NCI-H1694 treated with DMSO at 0.1 percent for 48 hours (cell line): ENCODE measurements at regions not wholly inside any gene's neighbourhood (a gene's known extent, or its start where the extent isn't known, plus 50 kb on each side); places are given as distances from the start of the nearest gene placed in this dataset.
"Not testable (repeated sequence)": the region's sequence is repeated elsewhere in the genome, so short reads cannot be mapped to it uniquely, and the experiment has no call there.

ENCODE experiments used
- DNase-seq: peaks from one replicate; lab custom pipeline; 2025; lab: John Stamatoyannopoulos, UW

GRCh38 chr1:187894349-187894748, 1065.6 kb downstream of the PLA2G4A start:
- DNase-seq: no peak

DNA sequence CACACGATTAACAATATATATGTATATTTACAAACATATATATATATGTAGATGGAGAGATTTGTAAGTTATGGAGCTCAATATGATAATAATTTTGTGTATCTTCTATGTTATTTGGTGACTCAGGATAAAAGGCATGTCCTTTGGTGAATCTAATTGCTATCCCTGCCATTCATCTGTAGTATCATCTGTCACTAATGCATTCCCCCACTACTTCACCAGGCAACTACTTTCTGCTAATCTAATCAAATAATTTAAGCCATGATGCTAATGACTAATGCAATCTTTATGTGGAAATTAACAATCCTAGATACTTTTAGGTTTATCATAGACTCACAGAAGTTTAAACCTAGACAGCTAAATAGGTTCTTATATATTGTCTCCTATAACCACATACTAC, 1074.5 kb downstream of the PLA2G4A start:
- no peak for DNase-seq

GRCh38 chr1:187909382-187909781, 1080.6 kb downstream of the PLA2G4A start:
- no peak for DNase-seq

DNA sequence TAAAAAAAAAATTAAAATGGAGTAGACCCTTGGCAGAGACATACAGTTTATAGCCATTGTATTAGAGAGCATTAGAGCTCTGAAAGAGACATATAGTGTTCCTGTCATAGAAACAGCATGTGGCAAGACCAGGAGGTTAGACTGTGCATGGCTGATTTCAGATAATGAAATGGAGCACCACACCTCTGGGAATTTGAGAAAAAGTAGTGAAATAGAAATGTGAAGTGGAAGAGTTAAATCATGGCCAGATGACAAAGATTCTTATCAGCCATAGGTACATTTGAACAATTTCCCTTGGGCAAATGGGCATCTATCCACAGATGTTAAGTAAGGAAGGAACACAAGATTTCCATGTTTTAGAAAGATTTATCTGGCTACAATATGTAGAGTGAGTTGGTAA, 1083.1 kb downstream of the PLA2G4A start:
- peak; percentile 25 for DNase-seq

- no peak for DNase-seq
Observed at GRCh38 chr1:187920976-187921375, 1092.2 kb downstream of the PLA2G4A start.

- DNase-seq: no peak
Observed at GRCh38 chr1:187921426-187921825, 1092.7 kb downstream of the PLA2G4A start.

DNA sequence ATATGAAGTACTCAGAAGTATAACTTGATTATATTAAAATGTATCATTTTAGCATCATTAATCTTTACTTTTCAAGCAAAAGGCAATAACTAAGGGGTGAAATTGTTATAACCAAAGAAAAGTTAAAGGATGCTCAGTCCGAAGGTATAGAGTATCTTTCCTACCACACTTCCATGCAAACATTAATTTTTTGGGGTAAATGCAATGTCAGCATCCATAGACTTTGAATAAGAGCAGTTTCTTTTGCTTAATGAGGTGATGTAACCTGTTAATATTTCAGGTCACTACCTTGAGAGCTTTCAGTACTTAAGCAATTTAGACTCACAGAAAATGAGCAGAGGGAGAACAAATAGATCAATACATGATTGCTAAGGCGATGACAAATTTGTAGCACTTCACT, 1093.5 kb downstream of the PLA2G4A start:
- no peak for DNase-seq

DNA sequence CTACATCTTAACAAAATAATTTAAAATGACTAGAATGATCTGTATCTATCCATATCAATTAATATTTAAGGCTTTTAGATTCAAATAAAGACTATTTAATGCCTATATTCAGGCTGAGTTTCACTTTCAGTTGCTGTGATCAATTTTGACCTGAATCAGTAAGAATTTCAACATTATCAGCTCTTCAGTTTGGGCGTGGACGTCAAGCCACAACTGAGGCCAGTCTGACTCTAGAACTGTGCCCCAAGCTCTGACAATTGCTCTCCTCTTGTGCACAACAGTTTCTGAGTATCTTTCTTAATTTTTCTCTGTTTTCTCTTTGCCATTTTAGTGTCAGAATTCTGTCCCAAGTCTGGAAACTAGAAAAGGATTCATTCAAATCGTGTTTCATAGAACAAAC, 1095.5 kb downstream of the PLA2G4A start:
- DNase-seq: no peak

- no peak for DNase-seq
Observed at GRCh38 chr1:187928288-187928687, 1099.5 kb downstream of the PLA2G4A start.

DNA sequence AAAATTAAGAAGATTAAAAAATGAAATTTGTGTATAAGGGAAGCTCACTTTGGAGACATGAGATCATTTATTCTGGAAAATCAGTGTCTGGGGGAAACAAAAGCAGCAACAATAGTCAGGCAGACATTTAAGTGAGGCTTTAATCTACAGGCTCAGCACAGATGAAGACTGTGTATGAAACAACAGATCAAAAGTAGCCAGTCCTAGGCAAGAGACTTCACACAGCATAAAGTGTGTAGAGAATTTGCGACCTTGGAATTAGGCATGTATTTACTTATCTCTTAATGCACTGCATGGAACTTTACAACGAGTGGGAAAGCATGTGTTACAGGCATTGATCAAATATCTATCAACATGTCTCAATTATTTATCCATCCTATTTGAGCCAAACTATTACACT, 1099.9 kb downstream of the PLA2G4A start:
- DNase-seq: no peak

GRCh38 chr1:187931776-187932175, 1103.0 kb downstream of the PLA2G4A start:
- DNase-seq: no peak

GRCh38 chr1:187933562-187934419, 1105.0 kb downstream of the PLA2G4A start:
- no peak for DNase-seq

- no peak for DNase-seq
Observed at GRCh38 chr1:187936667-187937066, 1107.9 kb downstream of the PLA2G4A start.

GRCh38 chr1:187938092-187938491, 1109.3 kb downstream of the PLA2G4A start:
- DNase-seq: no peak

DNA sequence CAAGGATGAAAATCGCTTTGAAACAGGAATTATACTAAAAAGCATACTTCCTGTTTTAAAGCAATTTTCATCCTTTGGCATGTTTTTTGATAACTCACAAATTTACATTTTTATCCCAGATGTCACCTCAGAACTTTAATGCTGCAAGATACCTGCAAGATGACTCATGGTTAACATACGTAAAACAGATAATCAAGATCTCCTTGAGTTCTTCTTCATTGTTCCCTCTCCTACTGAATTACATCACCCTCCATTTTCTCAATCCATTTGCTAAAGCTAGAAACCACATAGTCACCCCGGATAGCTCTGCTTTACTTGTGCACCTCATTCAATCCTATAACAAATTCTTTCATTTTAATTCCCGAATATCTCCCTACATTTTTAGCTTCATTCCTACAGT, 1114.2 kb downstream of the PLA2G4A start:
- DNase-seq: no peak

GRCh38 chr1:187943606-187944403, 1115.1 kb downstream of the PLA2G4A start:
- DNase-seq: no peak

DNA sequence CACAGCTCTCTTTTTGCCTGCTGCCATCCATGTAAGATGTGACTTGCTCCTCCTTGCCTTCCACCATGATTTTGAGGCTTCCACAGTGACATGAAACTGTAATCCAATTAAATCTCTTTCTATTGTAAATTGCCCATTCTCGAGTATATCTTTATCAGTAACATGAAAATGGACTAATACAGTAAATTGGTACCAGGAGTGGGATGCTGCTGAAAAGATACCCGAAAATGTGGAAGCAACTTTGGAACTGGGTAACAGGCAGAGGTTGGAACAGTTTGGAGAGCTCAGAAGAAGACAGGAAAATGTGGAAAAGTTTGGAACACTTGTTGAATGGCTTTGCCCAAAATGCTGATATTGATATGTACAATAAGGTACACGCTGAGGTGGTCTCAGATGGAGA, 1117.9 kb downstream of the PLA2G4A start:
- DNase-seq: not testable (repeated sequence)

DNA sequence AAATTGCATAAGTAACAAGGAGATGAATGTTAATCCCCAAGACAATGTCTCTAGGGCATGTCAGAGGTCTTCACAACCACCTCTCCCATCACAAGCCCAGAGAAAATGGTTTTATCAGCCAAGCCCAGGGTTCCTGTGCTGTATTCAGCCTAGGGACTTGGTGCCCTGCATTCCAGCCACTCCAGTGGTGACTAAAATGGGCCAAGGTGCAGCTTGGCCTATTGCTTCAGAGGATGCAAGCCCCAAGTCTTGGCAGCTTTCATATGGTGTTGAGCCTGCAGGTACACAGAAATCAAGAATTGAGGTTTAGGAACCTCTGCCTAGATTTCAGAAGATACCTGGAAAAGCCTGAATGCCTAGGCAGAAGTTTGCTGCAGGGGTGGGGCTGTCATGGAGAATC, 1118.6 kb downstream of the PLA2G4A start:
- DNase-seq: no peak

DNA sequence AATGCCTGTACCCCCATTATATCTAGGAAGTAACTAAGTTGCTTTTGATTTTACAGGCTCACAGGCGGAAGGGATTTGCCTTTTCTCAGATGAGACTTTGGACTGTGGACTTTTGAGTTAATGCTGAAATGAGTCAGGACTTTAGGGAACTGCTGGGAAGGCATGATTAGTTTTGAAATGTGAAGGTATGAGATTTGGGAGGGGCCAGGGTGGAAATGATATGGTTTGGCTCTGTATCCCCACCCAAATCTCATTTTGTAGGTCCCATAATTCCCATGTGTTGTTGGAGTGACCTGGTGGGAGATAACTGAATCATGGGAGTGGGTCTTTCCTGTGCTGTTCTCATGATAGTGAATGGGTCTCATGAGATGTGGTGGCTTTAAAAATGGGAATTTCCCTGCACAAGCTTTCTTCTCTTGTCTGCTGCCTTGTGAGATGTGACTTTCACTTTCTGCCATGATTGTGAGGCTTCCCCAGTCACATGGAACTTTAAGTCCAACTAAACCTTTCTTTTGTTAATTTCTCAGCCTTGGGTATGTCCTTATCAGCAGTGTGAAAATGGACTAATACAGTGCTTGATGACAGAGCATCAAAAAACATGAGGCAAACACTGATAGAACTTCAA, 1119.5 kb downstream of the PLA2G4A start:
- no peak for DNase-seq

DNA sequence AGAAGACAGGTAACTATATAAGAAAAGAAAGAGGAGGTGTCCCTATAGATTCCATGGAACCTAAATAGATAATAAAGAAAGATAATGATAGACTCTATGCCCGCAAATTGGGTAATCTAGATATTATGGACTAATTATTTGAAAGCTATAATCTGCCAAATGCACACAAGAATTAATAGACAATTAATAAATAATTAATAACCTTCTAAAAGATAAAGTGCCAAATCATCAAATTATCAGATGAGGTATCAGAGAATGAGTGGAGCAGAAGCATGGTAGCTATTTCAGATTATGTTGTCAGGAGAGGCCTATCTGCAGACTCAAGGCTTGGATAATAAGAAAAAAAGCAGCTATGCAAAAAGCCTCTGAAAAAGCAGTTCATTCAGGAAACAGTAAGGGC, 1120.8 kb downstream of the PLA2G4A start:
- DNase-seq: no peak

DNA sequence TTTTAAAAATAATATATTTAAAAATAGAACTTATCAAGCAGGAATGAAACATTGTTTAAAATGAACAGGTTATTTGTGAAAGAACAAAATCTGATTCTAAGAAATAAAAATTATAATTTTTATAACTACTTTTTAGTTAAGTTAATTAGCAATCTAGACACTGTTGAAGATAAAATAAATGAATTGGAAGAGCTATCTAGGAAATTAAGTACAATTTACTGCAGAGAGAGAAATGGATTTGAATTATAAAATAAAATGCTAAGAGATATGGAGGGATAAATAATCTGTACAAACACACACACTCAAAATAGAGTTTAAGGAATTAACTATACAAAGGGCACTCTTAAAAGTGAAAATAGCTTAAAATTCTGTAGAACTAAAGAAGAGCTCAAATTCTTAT, 1123.1 kb downstream of the PLA2G4A start:
- DNase-seq: no peak

- DNase-seq: no peak
Observed at GRCh38 chr1:187952446-187952845, 1123.7 kb downstream of the PLA2G4A start.

GRCh38 chr1:187956975-187957374, 1128.2 kb downstream of the PLA2G4A start:
- DNase-seq: no peak
